GM12891 (cell line): ENCODE measurements at regions not wholly inside any gene's neighbourhood (a gene's known extent, or its start where the extent isn't known, plus 50 kb on each side); places are given as distances from the start of the nearest gene placed in this dataset.

Experiments used
- PAX5 ChIP-seq: IDR thresholded peaks from 2 replicates; pipeline ENCODE4 v1.6.1; 2011; ENCODE audit warnings: low read length, moderate library complexity, mild to moderate bottlenecking; ENCODE audit not compliant: insufficient read depth, severe bottlenecking
- POLR2A ChIP-seq: IDR thresholded peaks from 2 replicates; pipeline ENCODE4 v1.6.1; 2011; ENCODE audit warnings: low read depth, low read length, control low read depth
- POLR2AphosphoS5 ChIP-seq: IDR thresholded peaks from 2 replicates; pipeline ENCODE4 v1.6.1; 2011; ENCODE audit warnings: low read depth, low read length, control low read depth
- POU2F2 ChIP-seq: IDR thresholded peaks from 2 replicates; pipeline ENCODE4 v1.6.1; 2011; ENCODE audit warnings: low read depth, mild to moderate bottlenecking, control low read depth, low read length, moderate library complexity
- SPI1 ChIP-seq: IDR thresholded peaks from 2 replicates; pipeline ENCODE4 v1.6.1; 2011; ENCODE audit warnings: low read depth, low read length, control low read depth
- TAF1 ChIP-seq: IDR thresholded peaks from 2 replicates; pipeline ENCODE4 v1.6.1; 2011; ENCODE audit warnings: low read depth, low read length, control low read depth

GRCh38 chr3:141426404-141427034, 58.2 kb downstream of the ZBTB38 start:
- no peak for TF ChIP-seq POLR2A
- no peak for TF ChIP-seq SPI1
- TF ChIP-seq POLR2AphosphoS5, result no peak
- TF ChIP-seq TAF1, result no peak
- TF ChIP-seq PAX5, result no peak
- no peak for TF ChIP-seq POU2F2
